ENCODE measurements at regions not wholly inside any gene's neighbourhood (a gene's known extent, or its start where the extent isn't known, plus 50 kb on each side); places are given as distances from the start of the nearest gene placed in this dataset.

GRCh38 chr9:24712206-24712605 is 166.5 kb upstream of the IZUMO3 start:
- no peak overlapping the region for H4K8ac ChIP-seq (ENCODE audit: low read depth, low read length)
- H3K4me1 ChIP-seq (ENCODE audit: control insufficient read depth in 2 of 2, insufficient read depth in 1 of 2, low read depth in 1 of 2, low read length in 2 of 2), result no peaks in the 10 kb centered on the region
- WGBS, 2 donors (ENCODE audit: extremely low coverage in 2 of 2, insufficient read length in 2 of 2, insufficient replicate concordance in 1 of 2), result no CpG with 5 or more reads among the region's 2 CpGs
- H3K36me3 ChIP-seq (replicated peaks in 1 of 2; ENCODE audit: control insufficient read depth in 2 of 2, insufficient read depth in 2 of 2, low read length in 2 of 2), result no peaks in the 10 kb centered on the region
- no peak overlapping the region for H3K9ac ChIP-seq (ENCODE audit: low read depth, low read length, poor library complexity)
- no peak overlapping the region for H3K4ac ChIP-seq (ENCODE audit: low read length)
- H2BK12ac ChIP-seq (ENCODE audit: low read length), result no peak overlapping the region
- no peak overlapping the region for H3K4me2 ChIP-seq (ENCODE audit: insufficient read depth, low read length, poor library complexity, severe bottlenecking)
- H3K9me3 ChIP-seq (replicated peaks in 1 of 2; ENCODE audit: control insufficient read depth in 2 of 2, insufficient read depth in 1 of 2, low read depth in 1 of 2, low read length in 2 of 2), result no peaks in the 10 kb centered on the region
- no peaks in the 10 kb centered on the region for H3K79me1 ChIP-seq (ENCODE audit: low read depth, low read length)
- no peak overlapping the region for H2AFZ ChIP-seq (ENCODE audit: low read length)
- H3K23ac ChIP-seq (ENCODE audit: low read depth, low read length, poor library complexity), result no peak overlapping the region
- no peak overlapping the region for H2AK5ac ChIP-seq (ENCODE audit: low read depth, low read length)
- H4K91ac ChIP-seq (ENCODE audit: low read depth, low read length, poor library complexity), result no peak overlapping the region
- no peak overlapping the region for H2BK120ac ChIP-seq (ENCODE audit: low read depth, low read length)
- no peak overlapping the region for H2BK15ac ChIP-seq (ENCODE audit: low read length)
- H3K27ac ChIP-seq (replicated peaks; ENCODE audit: low read length), result no peak overlapping the region
- H3K18ac ChIP-seq (ENCODE audit: low read length), result no peak overlapping the region
- DNase-seq (ENCODE audit: low spot score), result no peak
- no peak overlapping the region for H3K14ac ChIP-seq (ENCODE audit: low read length)
- no peak overlapping the region for H3K4me3 ChIP-seq (ENCODE audit: low read length in 2 of 2)
- no peak overlapping the region for H2BK5ac ChIP-seq (ENCODE audit: low read length)
- H3K27me3 ChIP-seq (ENCODE audit: control insufficient read depth in 3 of 3, insufficient read depth in 3 of 3, low read depth in 1 of 3, low read length in 3 of 3), result no peaks in the 10 kb centered on the region

DNA sequence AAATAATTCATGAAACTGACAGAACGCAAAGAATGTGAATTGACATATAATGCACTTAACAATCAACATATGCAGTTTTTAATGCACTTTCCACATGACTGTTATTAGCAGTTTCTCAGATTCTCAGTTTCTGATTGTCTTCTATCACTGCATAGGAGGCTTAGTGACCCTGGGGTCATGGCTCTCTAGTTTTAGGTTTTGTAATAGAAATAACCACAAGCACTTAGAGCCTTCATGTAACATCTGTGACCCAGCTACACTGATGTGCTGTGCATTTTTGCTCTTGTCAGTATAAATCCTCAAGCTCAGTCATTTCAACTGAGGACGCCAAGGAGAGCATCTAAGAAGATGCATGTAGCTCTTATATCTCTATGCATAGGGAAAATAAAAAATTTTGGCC is 163.1 kb upstream of the IZUMO3 start:
- Histone ChIP-seq H3K14ac (ENCODE audit: low read length) (no peak overlapping the region), H2AK5ac (ENCODE audit: low read depth, low read length) (no peak overlapping the region), H4K8ac (ENCODE audit: low read depth, low read length) (no peak overlapping the region), H3K18ac (ENCODE audit: low read length) (no peak overlapping the region), H3K9me3 (replicated peaks in 1 of 2; ENCODE audit: control insufficient read depth in 2 of 2, insufficient read depth in 1 of 2, low read depth in 1 of 2, low read length in 2 of 2) (no peaks in the 10 kb centered on the region), H4K91ac (ENCODE audit: low read depth, low read length, poor library complexity) (no peak overlapping the region), H2BK5ac (ENCODE audit: low read length) (no peak overlapping the region), H3K23ac (ENCODE audit: low read depth, low read length, poor library complexity) (no peak overlapping the region), H3K27me3 (ENCODE audit: control insufficient read depth in 3 of 3, insufficient read depth in 3 of 3, low read depth in 1 of 3, low read length in 3 of 3) (no peaks in the 10 kb centered on the region), H2AFZ (ENCODE audit: low read length) (no peak overlapping the region), H3K4me2 (ENCODE audit: insufficient read depth, low read length, poor library complexity, severe bottlenecking) (no peak overlapping the region), H3K4ac (ENCODE audit: low read length) (no peak overlapping the region), H3K79me1 (ENCODE audit: low read depth, low read length) (no peaks in the 10 kb centered on the region), H2BK12ac (ENCODE audit: low read length) (no peak overlapping the region), H3K9ac (ENCODE audit: low read depth, low read length, poor library complexity) (no peak overlapping the region), H2BK15ac (ENCODE audit: low read length) (no peak overlapping the region), H3K4me1 (ENCODE audit: control insufficient read depth in 2 of 2, insufficient read depth in 1 of 2, low read depth in 1 of 2, low read length in 2 of 2) (no peaks in the 10 kb centered on the region), H3K36me3 (replicated peaks in 1 of 2; ENCODE audit: control insufficient read depth in 2 of 2, insufficient read depth in 2 of 2, low read length in 2 of 2) (no peaks in the 10 kb centered on the region), H2BK120ac (ENCODE audit: low read depth, low read length) (no peak overlapping the region), H3K27ac (replicated peaks; ENCODE audit: low read length) (no peak overlapping the region), H3K4me3 (ENCODE audit: low read length in 2 of 2) (no peak overlapping the region)
- no peak for DNase-seq (ENCODE audit: low spot score)
- WGBS, 2 donors (ENCODE audit: extremely low coverage in 2 of 2, insufficient read length in 2 of 2, insufficient replicate concordance in 1 of 2), result no CpG with 5 or more reads among the region's 2 CpGs

- Histone ChIP-seq H2BK5ac (ENCODE audit: low read length) (no peak overlapping the region), H3K27ac (replicated peaks; ENCODE audit: low read length) (no peak overlapping the region), H4K8ac (ENCODE audit: low read depth, low read length) (no peak overlapping the region), H3K18ac (ENCODE audit: low read length) (no peak overlapping the region), H3K79me1 (ENCODE audit: low read depth, low read length) (no peaks in the 10 kb centered on the region), H2BK15ac (ENCODE audit: low read length) (no peak overlapping the region), H3K14ac (ENCODE audit: low read length) (no peak overlapping the region), H3K4ac (ENCODE audit: low read length) (no peak overlapping the region), H3K9ac (ENCODE audit: low read depth, low read length, poor library complexity) (no peak overlapping the region), H3K27me3 (ENCODE audit: control insufficient read depth in 3 of 3, insufficient read depth in 3 of 3, low read depth in 1 of 3, low read length in 3 of 3) (no peaks in the 10 kb centered on the region), H3K9me3 (replicated peaks in 1 of 2; ENCODE audit: control insufficient read depth in 2 of 2, insufficient read depth in 1 of 2, low read depth in 1 of 2, low read length in 2 of 2) (no peaks in the 10 kb centered on the region), H3K4me3 (ENCODE audit: low read length in 2 of 2) (no peak overlapping the region), H4K91ac (ENCODE audit: low read depth, low read length, poor library complexity) (no peak overlapping the region), H2BK120ac (ENCODE audit: low read depth, low read length) (no peak overlapping the region), H3K4me2 (ENCODE audit: insufficient read depth, low read length, poor library complexity, severe bottlenecking) (no peak overlapping the region), H3K36me3 (replicated peaks in 1 of 2; ENCODE audit: control insufficient read depth in 2 of 2, insufficient read depth in 2 of 2, low read length in 2 of 2) (no peaks in the 10 kb centered on the region), H2AK5ac (ENCODE audit: low read depth, low read length) (no peak overlapping the region), H2BK12ac (ENCODE audit: low read length) (no peak overlapping the region), H3K4me1 (ENCODE audit: control insufficient read depth in 2 of 2, insufficient read depth in 1 of 2, low read depth in 1 of 2, low read length in 2 of 2) (no peaks in the 10 kb centered on the region), H3K23ac (ENCODE audit: low read depth, low read length, poor library complexity) (no peak overlapping the region), H2AFZ (ENCODE audit: low read length) (no peak overlapping the region)
- no peak for DNase-seq (ENCODE audit: low spot score)
- whole genome bisulfite sequencing, 2 donors (ENCODE audit: extremely low coverage in 2 of 2, insufficient read length in 2 of 2, insufficient replicate concordance in 1 of 2), result no CpG with 5 or more reads among the region's 3 CpGs
Measured at GRCh38 chr9:24698881-24699518, 153.3 kb upstream of the IZUMO3 start.

DNA sequence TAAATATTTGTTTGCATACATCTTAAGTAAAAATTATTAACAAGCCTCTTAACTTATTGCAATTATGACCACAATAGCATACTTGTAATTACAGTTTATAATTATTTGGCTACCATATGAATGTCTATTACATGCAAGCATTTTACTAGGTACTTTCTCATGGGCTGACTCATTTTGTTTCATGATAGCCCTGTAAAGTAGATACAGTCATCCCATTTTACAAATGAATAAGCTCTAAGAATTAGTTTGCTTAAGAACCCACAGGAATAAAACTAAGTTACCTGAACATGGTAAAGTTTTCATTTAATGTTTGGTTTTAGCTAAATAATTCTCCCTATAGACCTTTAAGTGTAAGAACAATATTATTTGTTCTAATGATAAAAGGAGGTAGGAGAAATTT is 126.6 kb upstream of the IZUMO3 start:
- no peak overlapping the region for H2BK5ac ChIP-seq (ENCODE audit: low read length)
- no peak overlapping the region for H3K18ac ChIP-seq (ENCODE audit: low read length)
- no peaks in the 10 kb centered on the region for H3K9me3 ChIP-seq (replicated peaks in 1 of 2; ENCODE audit: control insufficient read depth in 2 of 2, insufficient read depth in 1 of 2, low read depth in 1 of 2, low read length in 2 of 2)
- H3K4me2 ChIP-seq (ENCODE audit: insufficient read depth, low read length, poor library complexity, severe bottlenecking), result no peak overlapping the region
- H4K8ac ChIP-seq (ENCODE audit: low read depth, low read length), result no peak overlapping the region
- H3K4me1 ChIP-seq (ENCODE audit: control insufficient read depth in 2 of 2, insufficient read depth in 1 of 2, low read depth in 1 of 2, low read length in 2 of 2), result no peaks in the 10 kb centered on the region
- no peak overlapping the region for H2BK12ac ChIP-seq (ENCODE audit: low read length)
- H4K91ac ChIP-seq (ENCODE audit: low read depth, low read length, poor library complexity), result no peak overlapping the region
- no peaks in the 10 kb centered on the region for H3K36me3 ChIP-seq (replicated peaks in 1 of 2; ENCODE audit: control insufficient read depth in 2 of 2, insufficient read depth in 2 of 2, low read length in 2 of 2)
- no peak overlapping the region for H2BK15ac ChIP-seq (ENCODE audit: low read length)
- no peak overlapping the region for H2BK120ac ChIP-seq (ENCODE audit: low read depth, low read length)
- H3K79me1 ChIP-seq (ENCODE audit: low read depth, low read length), result no peaks in the 10 kb centered on the region
- H3K14ac ChIP-seq (ENCODE audit: low read length), result no peak overlapping the region
- H2AK5ac ChIP-seq (ENCODE audit: low read depth, low read length), result no peak overlapping the region
- H3K4ac ChIP-seq (ENCODE audit: low read length), result no peak overlapping the region
- no peak overlapping the region for H2AFZ ChIP-seq (ENCODE audit: low read length)
- H3K9ac ChIP-seq (ENCODE audit: low read depth, low read length, poor library complexity), result no peak overlapping the region
- no peak overlapping the region for H3K4me3 ChIP-seq (ENCODE audit: low read length in 2 of 2)
- no peak for DNase-seq (ENCODE audit: low spot score)
- no peaks in the 10 kb centered on the region for H3K27me3 ChIP-seq (ENCODE audit: control insufficient read depth in 3 of 3, insufficient read depth in 3 of 3, low read depth in 1 of 3, low read length in 3 of 3)
- no peak overlapping the region for H3K23ac ChIP-seq (ENCODE audit: low read depth, low read length, poor library complexity)
- H3K27ac ChIP-seq (replicated peaks; ENCODE audit: low read length), result no peak overlapping the region
